ENCODE measurements at regions not wholly inside any gene's neighbourhood (a gene's known extent, or its start where the extent isn't known, plus 50 kb on each side); places are given as distances from the start of the nearest gene placed in this dataset.
"Not testable (repeated sequence)": the region's sequence is repeated elsewhere in the genome, so short reads cannot be mapped to it uniquely, and the experiment has no call there.

GRCh38 chrX:63250253-63250868 lies 100.8 kb downstream of the SPIN4 start:
- Histone ChIP-seq H3K36me3 (no peaks in the 10 kb centered on the region), H3K9me3 (no peaks in the 10 kb centered on the region), H3K4me1 (ENCODE audit: insufficient read depth) (no peaks in the 10 kb centered on the region), H3K27me3 (no peaks in the 10 kb centered on the region), H3K27ac (no peak overlapping the region), H3K4me3 (no peak overlapping the region)
- WGBS, 3 donors: 28 to 35% (median 31%) methylated on average over 3 of the region's 3 CpGs
- intact Hi-C loops (cut with DNase I): no loop called here
- no peak for TF ChIP-seq EP300 (IDR thresholded peaks at IDR 0.05)
- TF ChIP-seq CTCF (IDR thresholded peaks at IDR 0.05): peak in 2 of 3 donors; percentile 59 to 75
- no peak for TF ChIP-seq POLR2A (IDR thresholded peaks at IDR 0.05)
- DNase-seq: peak in 1 of 5 donors; percentile 34

- H3K4me3 ChIP-seq; H3K27ac ChIP-seq; H3K36me3 ChIP-seq; H3K4me1 ChIP-seq (ENCODE audit: insufficient read depth); H3K9me3 ChIP-seq; intact Hi-C loops (cut with DNase I); DNase-seq; H3K27me3 ChIP-seq: not testable (repeated sequence)
- no CpG with 5 or more reads among the region's 2 CpGs for WGBS, 3 donors
Measured at GRCh38 chrX:63242689-63243088, 108.4 kb downstream of the SPIN4 start.

GRCh38 chrX:63235963-63236362 lies 115.2 kb downstream of the SPIN4 start:
- H3K4me1 ChIP-seq (ENCODE audit: insufficient read depth); H3K9me3 ChIP-seq; DNase-seq; intact Hi-C loops (cut with DNase I); H3K36me3 ChIP-seq; H3K27me3 ChIP-seq; H3K4me3 ChIP-seq; H3K27ac ChIP-seq: not testable (repeated sequence)
- WGBS, 3 donors: no CpG with 5 or more reads among the region's 2 CpGs

- intact Hi-C loops (cut with DNase I); H3K4me3 ChIP-seq; H3K27ac ChIP-seq; DNase-seq; H3K27me3 ChIP-seq; H3K9me3 ChIP-seq; H3K36me3 ChIP-seq; H3K4me1 ChIP-seq (ENCODE audit: insufficient read depth): not testable (repeated sequence)
- WGBS, 3 donors: no CpG with 5 or more reads among the region's 10 CpGs
Measured at GRCh38 chrX:63233013-63233412, 118.1 kb downstream of the SPIN4 start.

GRCh38 chrX:63218202-63218601 lies 132.9 kb downstream of the SPIN4 start:
- no CpG with 5 or more reads among the region's 1 CpG for WGBS, 3 donors
- DNase-seq; H3K4me3 ChIP-seq; H3K9me3 ChIP-seq; H3K4me1 ChIP-seq (ENCODE audit: insufficient read depth); intact Hi-C loops (cut with DNase I); H3K36me3 ChIP-seq; H3K27me3 ChIP-seq; H3K27ac ChIP-seq: not testable (repeated sequence)

- DNase-seq; H3K4me1 ChIP-seq (ENCODE audit: insufficient read depth); H3K9me3 ChIP-seq; H3K4me3 ChIP-seq; H3K36me3 ChIP-seq; intact Hi-C loops (cut with DNase I); H3K27me3 ChIP-seq; H3K27ac ChIP-seq: not testable (repeated sequence)
- WGBS, 3 donors: no CpG with 5 or more reads among the region's 1 CpG
Measured at GRCh38 chrX:63217549-63217948, 133.6 kb downstream of the SPIN4 start.

GRCh38 chrX:63209645-63210044 lies 141.5 kb downstream of the SPIN4 start:
- H3K4me3 ChIP-seq; H3K4me1 ChIP-seq (ENCODE audit: insufficient read depth); H3K27ac ChIP-seq; H3K9me3 ChIP-seq; intact Hi-C loops (cut with DNase I); H3K27me3 ChIP-seq; H3K36me3 ChIP-seq; DNase-seq: not testable (repeated sequence)
- WGBS, 3 donors: no CpG with 5 or more reads among the region's 1 CpG

- H3K4me1 ChIP-seq (ENCODE audit: insufficient read depth); H3K9me3 ChIP-seq; DNase-seq; H3K4me3 ChIP-seq; H3K27me3 ChIP-seq; intact Hi-C loops (cut with DNase I); H3K27ac ChIP-seq; H3K36me3 ChIP-seq: not testable (repeated sequence)
- no CpG with 5 or more reads among the region's 4 CpGs for WGBS, 3 donors
Measured at GRCh38 chrX:63209128-63209527, 142.0 kb downstream of the SPIN4 start.

GRCh38 chrX:63204266-63205074 lies 146.7 kb downstream of the SPIN4 start:
- H3K27me3 ChIP-seq; H3K36me3 ChIP-seq; H3K4me3 ChIP-seq; DNase-seq; H3K27ac ChIP-seq; intact Hi-C loops (cut with DNase I); H3K9me3 ChIP-seq; H3K4me1 ChIP-seq (ENCODE audit: insufficient read depth): not testable (repeated sequence)
- no CpG with 5 or more reads among the region's 7 CpGs for WGBS, 3 donors

- H3K4me3 ChIP-seq; H3K4me1 ChIP-seq (ENCODE audit: insufficient read depth); H3K36me3 ChIP-seq; H3K27ac ChIP-seq; DNase-seq; H3K9me3 ChIP-seq; H3K27me3 ChIP-seq; intact Hi-C loops (cut with DNase I): not testable (repeated sequence)
- no CpG with 5 or more reads among the region's 4 CpGs for WGBS, 3 donors
Measured at GRCh38 chrX:63201987-63202386, 149.1 kb downstream of the SPIN4 start.

- H3K36me3 ChIP-seq; H3K4me3 ChIP-seq; intact Hi-C loops (cut with DNase I); DNase-seq; H3K27ac ChIP-seq; H3K4me1 ChIP-seq (ENCODE audit: insufficient read depth); H3K27me3 ChIP-seq; H3K9me3 ChIP-seq: not testable (repeated sequence)
- WGBS, 3 donors: no CpG with 5 or more reads among the region's 3 CpGs
Measured at GRCh38 chrX:63198693-63199092, 152.4 kb downstream of the SPIN4 start.
